ENCODE measurements at regions not wholly inside any gene's neighbourhood (a gene's known extent, or its start where the extent isn't known, plus 50 kb on each side); places are given as distances from the start of the nearest gene placed in this dataset.

DNA sequence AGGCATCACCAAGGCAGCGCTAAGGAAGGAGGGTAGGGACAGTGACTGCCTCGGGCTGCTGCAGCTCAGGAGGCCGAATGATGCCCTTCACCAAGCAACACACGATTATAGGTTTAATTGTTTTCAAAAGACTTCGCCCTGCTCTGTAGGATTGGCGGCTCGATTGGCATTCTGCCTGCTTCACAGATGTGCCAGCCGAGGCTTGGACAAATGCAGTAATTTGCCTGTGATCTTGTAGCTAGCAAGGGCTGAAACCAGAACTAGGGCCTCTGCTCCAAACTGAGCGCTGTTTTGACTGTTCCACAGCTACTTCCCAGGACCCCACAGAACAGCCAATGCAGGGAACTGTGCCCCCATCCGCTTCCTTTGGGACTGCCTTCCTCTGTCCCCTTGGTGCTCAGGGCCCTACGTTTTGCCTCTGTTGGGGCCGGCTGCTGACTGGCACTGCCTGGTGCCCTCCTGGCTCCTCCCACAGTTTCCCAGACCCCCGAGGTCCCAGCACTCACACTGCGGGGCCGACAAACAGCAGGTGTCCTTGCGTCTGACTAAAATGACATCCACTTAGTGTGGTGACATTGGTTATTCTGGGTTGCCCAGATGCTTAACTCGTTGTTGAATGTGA lies 62.6 kb upstream of the EN2 start:
- Histone ChIP-seq H4K20me1 (replicated peaks; ENCODE audit: insufficient read depth) (no peaks in the 10 kb centered on the region), H3F3A (replicated peaks; ENCODE audit: low read depth) (no peaks in the 10 kb centered on the region), H3K79me2 (replicated peaks; ENCODE audit: insufficient read depth) (no peaks in the 10 kb centered on the region), H3K9me2 (ENCODE audit: insufficient read depth) (no peaks in the 10 kb centered on the region), H3K27me3 (ENCODE audit: insufficient read depth) (no peaks in the 10 kb centered on the region), H3K4me1 (ENCODE audit: insufficient read depth) (no peaks in the 10 kb centered on the region), H3K4me3 (no peak overlapping the region), H2AFZ (no peak overlapping the region), H3K27ac (ENCODE audit: low read depth) (no peak overlapping the region), H3K36me3 (ENCODE audit: insufficient read depth) (no peaks in the 10 kb centered on the region), H3K4me2 (no peak overlapping the region)
- Mint-ChIP-seq H3K27me3 (ENCODE audit: insufficient read depth, low read depth, poor library complexity) (peaks cover 16% of the 10 kb centered on the region), H3K4me1 (no peaks in the 10 kb centered on the region; the same call in 2 of the 3 replicates), H3K9me3 (peaks cover 12% of the 10 kb centered on the region), H3K4me3 (no peak overlapping the region), H3K27ac (no peak overlapping the region), H3K36me3 (ENCODE audit: low read depth) (peaks cover 9% of the 10 kb centered on the region; the same call in 1 of the 3 replicates)
- TF ChIP-seq, protein P1, sequence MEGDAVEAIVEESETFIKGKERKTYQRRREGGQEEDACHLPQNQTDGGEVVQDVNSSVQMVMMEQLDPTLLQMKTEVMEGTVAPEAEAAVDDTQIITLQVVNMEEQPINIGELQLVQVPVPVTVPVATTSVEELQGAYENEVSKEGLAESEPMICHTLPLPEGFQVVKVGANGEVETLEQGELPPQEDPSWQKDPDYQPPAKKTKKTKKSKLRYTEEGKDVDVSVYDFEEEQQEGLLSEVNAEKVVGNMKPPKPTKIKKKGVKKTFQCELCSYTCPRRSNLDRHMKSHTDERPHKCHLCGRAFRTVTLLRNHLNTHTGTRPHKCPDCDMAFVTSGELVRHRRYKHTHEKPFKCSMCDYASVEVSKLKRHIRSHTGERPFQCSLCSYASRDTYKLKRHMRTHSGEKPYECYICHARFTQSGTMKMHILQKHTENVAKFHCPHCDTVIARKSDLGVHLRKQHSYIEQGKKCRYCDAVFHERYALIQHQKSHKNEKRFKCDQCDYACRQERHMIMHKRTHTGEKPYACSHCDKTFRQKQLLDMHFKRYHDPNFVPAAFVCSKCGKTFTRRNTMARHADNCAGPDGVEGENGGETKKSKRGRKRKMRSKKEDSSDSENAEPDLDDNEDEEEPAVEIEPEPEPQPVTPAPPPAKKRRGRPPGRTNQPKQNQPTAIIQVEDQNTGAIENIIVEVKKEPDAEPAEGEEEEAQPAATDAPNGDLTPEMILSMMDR (conservative IDR thresholded peaks at IDR 0.05; ENCODE audit: low read depth in 2 of 2) = no peak
- TF ChIP-seq, protein P2, sequence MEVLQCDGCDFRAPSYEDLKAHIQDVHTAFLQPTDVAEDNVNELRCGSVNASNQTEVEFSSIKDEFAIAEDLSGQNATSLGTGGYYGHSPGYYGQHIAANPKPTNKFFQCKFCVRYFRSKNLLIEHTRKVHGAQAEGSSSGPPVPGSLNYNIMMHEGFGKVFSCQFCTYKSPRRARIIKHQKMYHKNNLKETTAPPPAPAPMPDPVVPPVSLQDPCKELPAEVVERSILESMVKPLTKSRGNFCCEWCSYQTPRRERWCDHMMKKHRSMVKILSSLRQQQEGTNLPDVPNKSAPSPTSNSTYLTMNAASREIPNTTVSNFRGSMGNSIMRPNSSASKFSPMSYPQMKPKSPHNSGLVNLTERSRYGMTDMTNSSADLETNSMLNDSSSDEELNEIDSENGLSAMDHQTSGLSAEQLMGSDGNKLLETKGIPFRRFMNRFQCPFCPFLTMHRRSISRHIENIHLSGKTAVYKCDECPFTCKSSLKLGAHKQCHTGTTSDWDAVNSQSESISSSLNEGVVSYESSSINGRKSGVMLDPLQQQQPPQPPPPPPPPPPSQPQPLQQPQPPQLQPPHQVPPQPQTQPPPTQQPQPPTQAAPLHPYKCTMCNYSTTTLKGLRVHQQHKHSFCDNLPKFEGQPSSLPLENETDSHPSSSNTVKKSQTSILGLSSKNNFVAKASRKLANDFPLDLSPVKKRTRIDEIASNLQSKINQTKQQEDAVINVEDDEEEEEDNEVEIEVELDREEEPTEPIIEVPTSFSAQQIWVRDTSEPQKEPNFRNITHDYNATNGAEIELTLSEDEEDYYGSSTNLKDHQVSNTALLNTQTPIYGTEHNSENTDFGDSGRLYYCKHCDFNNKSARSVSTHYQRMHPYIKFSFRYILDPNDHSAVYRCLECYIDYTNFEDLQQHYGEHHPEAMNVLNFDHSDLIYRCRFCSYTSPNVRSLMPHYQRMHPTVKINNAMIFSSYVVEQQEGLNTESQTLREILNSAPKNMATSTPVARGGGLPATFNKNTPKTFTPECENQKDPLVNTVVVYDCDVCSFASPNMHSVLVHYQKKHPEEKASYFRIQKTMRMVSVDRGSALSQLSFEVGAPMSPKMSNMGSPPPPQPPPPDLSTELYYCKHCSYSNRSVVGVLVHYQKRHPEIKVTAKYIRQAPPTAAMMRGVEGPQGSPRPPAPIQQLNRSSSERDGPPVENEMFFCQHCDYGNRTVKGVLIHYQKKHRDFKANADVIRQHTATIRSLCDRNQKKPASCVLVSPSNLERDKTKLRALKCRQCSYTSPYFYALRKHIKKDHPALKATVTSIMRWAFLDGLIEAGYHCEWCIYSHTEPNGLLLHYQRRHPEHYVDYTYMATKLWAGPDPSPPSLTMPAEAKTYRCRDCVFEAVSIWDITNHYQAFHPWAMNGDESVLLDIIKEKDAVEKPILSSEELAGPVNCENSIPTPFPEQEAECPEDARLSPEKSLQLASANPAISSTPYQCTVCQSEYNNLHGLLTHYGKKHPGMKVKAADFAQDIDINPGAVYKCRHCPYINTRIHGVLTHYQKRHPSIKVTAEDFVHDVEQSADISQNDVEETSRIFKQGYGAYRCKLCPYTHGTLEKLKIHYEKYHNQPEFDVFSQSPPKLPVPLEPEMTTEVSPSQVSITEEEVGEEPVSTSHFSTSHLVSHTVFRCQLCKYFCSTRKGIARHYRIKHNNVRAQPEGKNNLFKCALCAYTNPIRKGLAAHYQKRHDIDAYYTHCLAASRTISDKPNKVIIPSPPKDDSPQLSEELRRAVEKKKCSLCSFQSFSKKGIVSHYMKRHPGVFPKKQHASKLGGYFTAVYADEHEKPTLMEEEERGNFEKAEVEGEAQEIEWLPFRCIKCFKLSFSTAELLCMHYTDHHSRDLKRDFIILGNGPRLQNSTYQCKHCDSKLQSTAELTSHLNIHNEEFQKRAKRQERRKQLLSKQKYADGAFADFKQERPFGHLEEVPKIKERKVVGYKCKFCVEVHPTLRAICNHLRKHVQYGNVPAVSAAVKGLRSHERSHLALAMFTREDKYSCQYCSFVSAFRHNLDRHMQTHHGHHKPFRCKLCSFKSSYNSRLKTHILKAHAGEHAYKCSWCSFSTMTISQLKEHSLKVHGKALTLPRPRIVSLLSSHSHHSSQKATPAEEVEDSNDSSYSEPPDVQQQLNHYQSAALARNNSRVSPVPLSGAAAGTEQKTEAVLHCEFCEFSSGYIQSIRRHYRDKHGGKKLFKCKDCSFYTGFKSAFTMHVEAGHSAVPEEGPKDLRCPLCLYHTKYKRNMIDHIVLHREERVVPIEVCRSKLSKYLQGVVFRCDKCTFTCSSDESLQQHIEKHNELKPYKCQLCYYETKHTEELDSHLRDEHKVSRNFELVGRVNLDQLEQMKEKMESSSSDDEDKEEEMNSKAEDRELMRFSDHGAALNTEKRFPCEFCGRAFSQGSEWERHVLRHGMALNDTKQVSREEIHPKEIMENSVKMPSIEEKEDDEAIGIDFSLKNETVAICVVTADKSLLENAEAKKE (CRISPR knock-in tag; IDR thresholded peaks at IDR 0.05) = no peak
- TF ChIP-seq ZNF114 (CRISPR knock-in tag; IDR thresholded peaks at IDR 0.05) (no peak), EZH2 (IDR thresholded peaks at IDR 0.05; ENCODE audit: low read depth, unreplicated experiment) (no peak), EZH2phosphoT487 (IDR thresholded peaks at IDR 0.05; ENCODE audit: unreplicated experiment) (no peak), ZNF331 (CRISPR knock-in tag; IDR thresholded peaks at IDR 0.05; ENCODE audit: low read depth) (no peak), JUNB (IDR thresholded peaks at IDR 0.05; ENCODE audit: unreplicated experiment) (no peak), NANOG (IDR thresholded peaks at IDR 0.05; ENCODE audit: borderline replicate concordance) (no peak), CREB1 (CRISPR knock-in tag; IDR thresholded peaks at IDR 0.05; ENCODE audit: low read depth) (no peak)
- TF ChIP-seq, protein P3, sequence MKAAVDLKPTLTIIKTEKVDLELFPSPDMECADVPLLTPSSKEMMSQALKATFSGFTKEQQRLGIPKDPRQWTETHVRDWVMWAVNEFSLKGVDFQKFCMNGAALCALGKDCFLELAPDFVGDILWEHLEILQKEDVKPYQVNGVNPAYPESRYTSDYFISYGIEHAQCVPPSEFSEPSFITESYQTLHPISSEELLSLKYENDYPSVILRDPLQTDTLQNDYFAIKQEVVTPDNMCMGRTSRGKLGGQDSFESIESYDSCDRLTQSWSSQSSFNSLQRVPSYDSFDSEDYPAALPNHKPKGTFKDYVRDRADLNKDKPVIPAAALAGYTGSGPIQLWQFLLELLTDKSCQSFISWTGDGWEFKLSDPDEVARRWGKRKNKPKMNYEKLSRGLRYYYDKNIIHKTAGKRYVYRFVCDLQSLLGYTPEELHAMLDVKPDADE (IDR thresholded peaks at IDR 0.05) = no peak
- TF ChIP-seq, protein P4, sequence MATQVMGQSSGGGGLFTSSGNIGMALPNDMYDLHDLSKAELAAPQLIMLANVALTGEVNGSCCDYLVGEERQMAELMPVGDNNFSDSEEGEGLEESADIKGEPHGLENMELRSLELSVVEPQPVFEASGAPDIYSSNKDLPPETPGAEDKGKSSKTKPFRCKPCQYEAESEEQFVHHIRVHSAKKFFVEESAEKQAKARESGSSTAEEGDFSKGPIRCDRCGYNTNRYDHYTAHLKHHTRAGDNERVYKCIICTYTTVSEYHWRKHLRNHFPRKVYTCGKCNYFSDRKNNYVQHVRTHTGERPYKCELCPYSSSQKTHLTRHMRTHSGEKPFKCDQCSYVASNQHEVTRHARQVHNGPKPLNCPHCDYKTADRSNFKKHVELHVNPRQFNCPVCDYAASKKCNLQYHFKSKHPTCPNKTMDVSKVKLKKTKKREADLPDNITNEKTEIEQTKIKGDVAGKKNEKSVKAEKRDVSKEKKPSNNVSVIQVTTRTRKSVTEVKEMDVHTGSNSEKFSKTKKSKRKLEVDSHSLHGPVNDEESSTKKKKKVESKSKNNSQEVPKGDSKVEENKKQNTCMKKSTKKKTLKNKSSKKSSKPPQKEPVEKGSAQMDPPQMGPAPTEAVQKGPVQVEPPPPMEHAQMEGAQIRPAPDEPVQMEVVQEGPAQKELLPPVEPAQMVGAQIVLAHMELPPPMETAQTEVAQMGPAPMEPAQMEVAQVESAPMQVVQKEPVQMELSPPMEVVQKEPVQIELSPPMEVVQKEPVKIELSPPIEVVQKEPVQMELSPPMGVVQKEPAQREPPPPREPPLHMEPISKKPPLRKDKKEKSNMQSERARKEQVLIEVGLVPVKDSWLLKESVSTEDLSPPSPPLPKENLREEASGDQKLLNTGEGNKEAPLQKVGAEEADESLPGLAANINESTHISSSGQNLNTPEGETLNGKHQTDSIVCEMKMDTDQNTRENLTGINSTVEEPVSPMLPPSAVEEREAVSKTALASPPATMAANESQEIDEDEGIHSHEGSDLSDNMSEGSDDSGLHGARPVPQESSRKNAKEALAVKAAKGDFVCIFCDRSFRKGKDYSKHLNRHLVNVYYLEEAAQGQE (IDR thresholded peaks at IDR 0.05; ENCODE audit: unreplicated experiment) = no peak
- no peak for DNase-seq (ENCODE audit: low spot score)
- ATAC-seq = no peak; the same call in 2 of the 3 replicates

All from GM23338 (cell line).